Posterior vena cava (tissue), 2 donors: ENCODE measurements at regions not wholly inside any gene's neighbourhood (a gene's known extent, or its start where the extent isn't known, plus 50 kb on each side); places are given as distances from the start of the nearest gene placed in this dataset.

Experiments used
- DNase-seq: peaks from one replicate; pipeline ENCODE4 v3.0.0-alpha.2; 2020; ENCODE audit warnings: low spot score
- intact Hi-C, 2 donors: fragments of 100-400 bp; cut with DNase I; formaldehyde crosslinking; loops; one replicate each; pipeline versions ENCODE4 v1.14.1 to v1.14.2; 2022 to 2023
- donor health status: DM: yes; HTN: yes; CAD: no.
- donor health status: DM: yes; HTN: yes; CAD: no.

- intact Hi-C loops: no loop called here
- DNase-seq: no peak
Measured at GRCh38 chr10:44788147-44789129, 122.7 kb upstream of the TMEM72 start.

GRCh38 chr10:44792119-44792775 is 118.9 kb upstream of the TMEM72 start:
- intact Hi-C loops: no loop called here
- DNase-seq: no peak

GRCh38 chr10:44799966-44800365 is 111.2 kb upstream of the TMEM72 start:
- DNase-seq: no peak
- intact Hi-C loops: no loop called here

GRCh38 chr10:44801383-44802327 is 109.5 kb upstream of the TMEM72 start:
- peak; percentile 91 for DNase-seq
- intact Hi-C loops: no loop called here

DNA sequence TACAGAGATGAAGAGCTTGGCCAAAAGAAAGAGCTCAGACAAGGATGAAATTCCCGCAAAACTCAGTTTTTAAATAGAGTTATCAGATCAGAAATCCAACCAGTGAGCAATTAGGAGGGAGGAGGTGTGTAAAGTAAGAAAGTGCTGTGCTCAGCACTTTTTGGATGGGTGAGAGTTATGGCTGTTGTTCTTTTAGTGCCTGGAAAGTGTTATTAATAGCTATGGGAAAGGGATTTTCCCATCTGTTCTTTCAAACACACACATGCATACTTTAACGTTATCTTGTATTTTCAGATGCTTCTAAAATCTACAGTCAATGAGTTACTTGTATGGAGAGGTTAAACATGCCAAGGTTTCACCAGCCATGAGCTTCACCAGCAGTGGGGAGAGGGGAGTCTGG is 107.3 kb upstream of the TMEM72 start:
- intact Hi-C loops: no loop called here
- no peak for DNase-seq

DNA sequence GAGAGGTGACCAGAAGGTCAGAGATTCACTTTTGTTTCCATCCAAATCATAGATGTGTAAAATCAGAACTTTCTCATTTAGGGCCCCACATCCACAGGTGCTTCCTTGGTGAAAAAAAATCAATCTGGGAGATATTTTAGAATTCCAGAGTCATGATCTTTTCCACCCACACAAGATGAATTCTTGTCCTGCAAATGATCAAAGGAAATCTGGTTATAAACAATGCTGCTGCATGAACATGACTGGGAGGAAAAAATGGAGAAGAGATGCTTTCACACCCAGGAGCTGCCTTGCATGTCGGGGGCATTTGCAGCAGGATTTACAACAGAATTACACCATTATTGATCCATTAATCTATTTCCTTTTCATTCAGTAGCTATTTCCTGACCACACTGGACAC is 106.5 kb upstream of the TMEM72 start:
- intact Hi-C loops: no loop called here
- no peak for DNase-seq

DNA sequence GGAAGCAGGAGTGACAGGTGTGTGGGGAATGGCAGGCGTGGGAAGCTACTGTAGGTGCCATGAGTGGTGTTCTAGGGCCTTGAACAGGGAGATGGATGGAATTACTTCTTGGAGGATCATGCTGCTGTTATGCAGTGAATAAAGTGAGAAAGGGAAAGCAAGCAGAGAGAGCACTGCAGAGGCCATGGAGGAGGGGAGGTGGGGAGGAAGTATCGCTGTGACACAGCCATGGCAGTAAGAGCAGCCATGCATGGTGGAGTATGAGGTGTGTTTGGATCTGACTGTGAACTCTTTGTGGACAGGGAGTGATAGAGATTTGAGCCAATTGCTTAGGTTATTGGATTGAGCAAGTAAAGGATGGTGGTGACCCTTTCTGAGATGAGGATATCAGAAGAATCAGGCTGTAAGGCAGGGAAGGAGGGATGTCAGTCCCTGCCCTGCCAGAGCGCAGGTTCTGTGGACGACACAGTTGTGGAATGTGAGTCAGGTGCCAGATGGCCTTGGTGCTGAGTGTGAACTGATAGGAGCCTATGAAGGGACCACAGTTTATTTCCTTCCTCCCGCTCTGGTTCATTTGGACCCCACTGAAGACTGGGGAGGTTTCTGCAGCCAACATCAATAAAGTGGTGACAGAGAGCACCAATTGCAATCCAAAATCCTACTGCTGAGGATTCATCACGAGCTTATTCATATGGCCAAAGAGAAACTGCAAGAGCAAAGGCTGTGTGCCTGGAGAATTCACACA is 105.5 kb upstream of the TMEM72 start:
- no peak for DNase-seq
- intact Hi-C loops: no loop called here

DNA sequence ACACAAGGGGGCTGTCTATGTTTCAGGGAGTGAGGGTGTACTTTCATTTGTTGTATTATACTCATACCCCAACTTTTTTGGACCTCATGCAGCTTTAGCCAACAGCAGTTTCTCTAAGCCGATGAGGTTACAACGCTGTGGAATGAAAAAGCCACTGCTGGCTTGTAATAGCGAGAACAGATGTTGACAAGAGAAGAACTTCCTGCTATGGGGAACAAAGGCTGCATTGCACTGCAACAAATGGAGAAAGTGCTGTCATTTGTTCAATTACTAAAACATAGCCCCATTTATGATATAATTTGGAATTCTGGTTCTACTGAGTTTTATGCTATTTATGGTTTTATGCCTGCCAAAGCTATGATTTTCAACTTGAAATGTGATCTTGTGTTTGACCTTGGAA is 104.2 kb upstream of the TMEM72 start:
- no peak for DNase-seq
- intact Hi-C loops: no loop called here

GRCh38 chr10:44807451-44807850 is 103.7 kb upstream of the TMEM72 start:
- no peak for DNase-seq
- intact Hi-C loops: no loop called here

DNA sequence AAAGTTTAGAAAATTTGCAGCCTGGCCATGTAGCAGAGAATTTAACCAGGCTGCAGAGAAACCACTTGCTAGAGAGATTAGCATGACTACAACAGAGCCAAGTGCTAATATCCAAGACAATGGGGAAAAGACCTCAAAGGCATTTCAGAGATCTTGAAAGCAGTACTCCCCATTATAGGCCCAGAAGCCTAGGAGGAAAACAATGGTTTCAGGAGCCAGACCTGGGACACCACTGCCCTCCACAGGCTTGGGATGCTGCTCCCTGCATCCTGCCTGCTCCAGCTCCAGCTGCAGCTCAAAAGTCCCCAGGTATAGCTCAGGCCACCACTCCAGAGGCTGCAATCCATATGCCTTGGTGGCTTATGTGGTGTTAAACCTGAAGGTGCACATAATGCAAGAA is 101.5 kb upstream of the TMEM72 start:
- DNase-seq: no peak
- intact Hi-C loops: no loop called here

DNA sequence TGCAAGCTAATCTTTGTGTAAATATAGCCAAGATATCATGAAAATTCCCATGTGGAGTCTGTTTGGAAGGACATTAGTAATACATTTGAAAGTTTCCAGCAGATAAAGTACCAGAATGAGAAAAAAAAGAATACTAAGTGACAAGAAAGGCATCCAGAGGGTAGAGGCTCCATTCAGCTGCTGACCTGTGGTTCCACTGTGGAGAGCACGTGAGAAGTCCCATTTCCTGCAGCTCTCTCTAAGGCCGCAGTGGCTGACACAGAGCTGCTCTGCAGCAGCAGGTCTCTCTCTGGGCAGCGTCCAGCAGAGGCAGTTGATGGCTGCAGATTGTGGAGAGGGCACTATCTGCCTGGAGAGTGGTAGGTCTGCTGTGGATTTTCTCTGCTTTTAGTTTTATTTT is 100.1 kb upstream of the TMEM72 start:
- intact Hi-C loops: no loop called here
- no peak for DNase-seq

DNA sequence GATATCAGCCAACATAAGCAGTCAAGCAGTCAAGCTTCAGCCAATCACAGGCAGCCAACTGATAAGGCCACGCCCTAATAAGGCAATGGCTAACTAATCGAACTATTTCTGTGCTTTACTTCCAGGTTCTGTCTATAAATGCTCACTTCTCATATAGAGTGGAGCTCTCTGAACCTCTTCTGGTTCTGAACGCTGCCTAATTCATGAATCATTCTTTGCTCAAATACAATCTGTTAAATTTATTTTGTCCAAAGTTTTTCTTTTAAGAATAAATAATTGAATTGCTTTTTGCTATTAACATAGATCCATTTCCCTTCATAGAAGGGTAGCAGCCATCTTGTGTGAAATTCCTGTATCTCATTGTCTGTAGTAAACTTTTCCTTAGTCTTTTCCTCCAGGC is 97.9 kb upstream of the TMEM72 start:
- intact Hi-C loops: no loop called here
- no peak for DNase-seq

DNA sequence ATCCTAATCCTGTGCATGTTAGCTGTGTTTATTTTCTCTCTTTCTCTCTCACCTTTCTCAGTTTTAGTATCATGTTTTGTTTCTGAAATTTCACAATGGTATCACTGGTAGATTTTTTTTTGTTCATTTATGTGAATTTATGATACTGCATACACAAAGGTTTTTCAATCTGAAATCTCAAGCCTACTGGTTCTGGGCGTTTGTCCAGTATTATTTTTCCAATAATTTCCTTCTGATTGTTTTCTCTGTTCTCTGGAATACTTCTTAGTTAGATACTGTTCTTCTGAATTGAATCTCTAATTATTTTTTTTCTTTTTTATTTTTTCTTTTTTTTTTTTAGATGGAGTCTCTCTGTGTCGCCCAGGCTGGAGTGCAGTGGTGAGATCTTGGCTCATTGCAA is 96.2 kb upstream of the TMEM72 start:
- intact Hi-C loops: no loop called here
- no peak for DNase-seq

- DNase-seq: no peak
- intact Hi-C loops: no loop called here
Measured at GRCh38 chr10:44818041-44818649, 93.0 kb upstream of the TMEM72 start.

- intact Hi-C loops: no loop called here
- no peak for DNase-seq
Measured at GRCh38 chr10:44818701-44819127, 92.4 kb upstream of the TMEM72 start.

- intact Hi-C loops: no loop called here
- DNase-seq: no peak
Measured at GRCh38 chr10:44820094-44820493, 91.0 kb upstream of the TMEM72 start.

DNA sequence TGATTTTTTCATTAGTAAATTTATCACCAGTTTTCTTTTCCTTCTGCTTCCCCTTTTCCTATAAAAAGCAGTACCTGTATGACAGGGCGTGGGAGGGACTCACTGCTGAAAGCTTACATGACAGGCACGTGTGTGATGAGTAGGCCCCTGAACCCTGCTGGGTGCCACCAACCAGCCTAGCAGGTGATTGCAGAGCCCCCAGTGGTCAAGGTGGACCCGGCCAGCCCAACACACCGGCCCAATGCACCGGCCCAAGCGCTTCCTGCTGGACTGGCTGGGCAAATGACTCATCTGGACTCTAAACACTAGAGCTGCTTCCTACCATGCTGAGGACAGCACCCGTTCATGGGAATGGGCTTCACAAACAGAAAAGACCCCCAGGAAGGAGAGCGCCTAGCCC is 89.8 kb upstream of the TMEM72 start:
- DNase-seq: no peak
- intact Hi-C loops: no loop called here

- DNase-seq: no peak
- intact Hi-C loops: no loop called here
Measured at GRCh38 chr10:44822349-44822748, 88.8 kb upstream of the TMEM72 start.

- intact Hi-C loops: no loop called here
- DNase-seq: no peak
Measured at GRCh38 chr10:44822966-44823365, 88.2 kb upstream of the TMEM72 start.
